ENCODE measurements at regions not wholly inside any gene's neighbourhood (a gene's known extent, or its start where the extent isn't known, plus 50 kb on each side); places are given as distances from the start of the nearest gene placed in this dataset.
"Not testable (repeated sequence)": the region's sequence is repeated elsewhere in the genome, so short reads cannot be mapped to it uniquely, and the experiment has no call there.

GRCh38 chr2:221961561-221961960, 337.2 kb downstream of the PAX3 start:
- no peaks in the 10 kb centered on the region for H3K9me3 Mint-ChIP-seq
- H3K4me3 Mint-ChIP-seq = no peak overlapping the region
- intact Hi-C loops (cut with micrococcal nuclease) = no loop called here
- no peaks in the 10 kb centered on the region for H3K4me1 Mint-ChIP-seq (ENCODE audit: low read depth)
- H3K27ac Mint-ChIP-seq = no peak overlapping the region
- no peaks in the 10 kb centered on the region for H3K36me3 Mint-ChIP-seq (ENCODE audit: low read depth)
- no peaks in the 10 kb centered on the region for H3K27me3 Mint-ChIP-seq

- intact Hi-C loops (cut with micrococcal nuclease) = no loop called here
- Mint-ChIP-seq H3K9me3 (no peaks in the 10 kb centered on the region), H3K27ac (no peak overlapping the region), H3K4me1 (ENCODE audit: low read depth) (no peaks in the 10 kb centered on the region), H3K36me3 (ENCODE audit: low read depth) (no peaks in the 10 kb centered on the region), H3K4me3 (no peak overlapping the region), H3K27me3 (no peaks in the 10 kb centered on the region)
Measured at GRCh38 chr2:221958224-221958623, 340.6 kb downstream of the PAX3 start.

- no peak overlapping the region for H3K27ac Mint-ChIP-seq
- intact Hi-C loops (cut with micrococcal nuclease) = no loop called here
- H3K4me1 Mint-ChIP-seq (ENCODE audit: low read depth) = no peaks in the 10 kb centered on the region
Measured at GRCh38 chr2:221948076-221948475, 350.7 kb downstream of the PAX3 start.

GRCh38 chr2:221944452-221944851, 354.3 kb downstream of the PAX3 start:
- H3K4me3 Mint-ChIP-seq; H3K27ac Mint-ChIP-seq; H3K4me1 Mint-ChIP-seq (ENCODE audit: low read depth); H3K27me3 Mint-ChIP-seq; H3K36me3 Mint-ChIP-seq (ENCODE audit: low read depth); intact Hi-C loops (cut with micrococcal nuclease); H3K9me3 Mint-ChIP-seq: not testable (repeated sequence)

More at GRCh38 chr2:221948076-221948475, 350.7 kb downstream of the PAX3 start:
- H3K36me3 Mint-ChIP-seq (ENCODE audit: low read depth) = no peaks in the 10 kb centered on the region
- H3K9me3 Mint-ChIP-seq = no peaks in the 10 kb centered on the region
- H3K4me3 Mint-ChIP-seq = no peak overlapping the region
- no peaks in the 10 kb centered on the region for H3K27me3 Mint-ChIP-seq

- Mint-ChIP-seq H3K36me3 (ENCODE audit: low read depth) (no peaks in the 10 kb centered on the region), H3K27ac (no peak overlapping the region), H3K4me1 (ENCODE audit: low read depth) (no peaks in the 10 kb centered on the region), H3K4me3 (no peak overlapping the region), H3K9me3 (no peaks in the 10 kb centered on the region), H3K27me3 (no peaks in the 10 kb centered on the region)
- intact Hi-C loops (cut with micrococcal nuclease) = no loop called here
Measured at GRCh38 chr2:221943076-221943810, 355.6 kb downstream of the PAX3 start.

- H3K27ac Mint-ChIP-seq = no peak overlapping the region
- intact Hi-C loops (cut with micrococcal nuclease) = no loop called here
- H3K27me3 Mint-ChIP-seq = no peaks in the 10 kb centered on the region
- H3K9me3 Mint-ChIP-seq = no peaks in the 10 kb centered on the region
- no peak overlapping the region for H3K4me3 Mint-ChIP-seq
- H3K4me1 Mint-ChIP-seq (ENCODE audit: low read depth) = no peaks in the 10 kb centered on the region
- H3K36me3 Mint-ChIP-seq (ENCODE audit: low read depth) = no peaks in the 10 kb centered on the region
Measured at GRCh38 chr2:221931251-221931991, 359.3 kb upstream of the EPHA4 start.

GRCh38 chr2:221929259-221929658, 357.2 kb upstream of the EPHA4 start:
- Mint-ChIP-seq H3K4me3 (no peak overlapping the region), H3K27me3 (no peaks in the 10 kb centered on the region), H3K4me1 (ENCODE audit: low read depth) (no peaks in the 10 kb centered on the region), H3K27ac (no peak overlapping the region), H3K36me3 (ENCODE audit: low read depth) (no peaks in the 10 kb centered on the region), H3K9me3 (no peaks in the 10 kb centered on the region)
- intact Hi-C loops (cut with micrococcal nuclease) = no loop called here

GRCh38 chr2:221926327-221926726, 354.2 kb upstream of the EPHA4 start:
- no peak overlapping the region for H3K4me3 Mint-ChIP-seq
- intact Hi-C loops (cut with micrococcal nuclease) = no loop called here
- H3K27me3 Mint-ChIP-seq = no peaks in the 10 kb centered on the region
- H3K27ac Mint-ChIP-seq = no peak overlapping the region
- H3K9me3 Mint-ChIP-seq = no peaks in the 10 kb centered on the region
- H3K4me1 Mint-ChIP-seq (ENCODE audit: low read depth) = no peaks in the 10 kb centered on the region
- H3K36me3 Mint-ChIP-seq (ENCODE audit: low read depth) = no peaks in the 10 kb centered on the region

GRCh38 chr2:221924576-221924975, 352.5 kb upstream of the EPHA4 start:
- intact Hi-C loops (cut with micrococcal nuclease) = no loop called here
- H3K9me3 Mint-ChIP-seq = no peaks in the 10 kb centered on the region
- no peaks in the 10 kb centered on the region for H3K27me3 Mint-ChIP-seq
- no peaks in the 10 kb centered on the region for H3K4me1 Mint-ChIP-seq (ENCODE audit: low read depth)
- no peak overlapping the region for H3K27ac Mint-ChIP-seq
- no peak overlapping the region for H3K4me3 Mint-ChIP-seq
- H3K36me3 Mint-ChIP-seq (ENCODE audit: low read depth) = no peaks in the 10 kb centered on the region

GRCh38 chr2:221915926-221916325, 343.8 kb upstream of the EPHA4 start:
- intact Hi-C loops (cut with micrococcal nuclease) = no loop called here
- Mint-ChIP-seq H3K36me3 (ENCODE audit: low read depth) (no peaks in the 10 kb centered on the region), H3K27me3 (no peaks in the 10 kb centered on the region), H3K4me3 (no peak overlapping the region), H3K27ac (no peak overlapping the region), H3K9me3 (no peaks in the 10 kb centered on the region), H3K4me1 (ENCODE audit: low read depth) (no peaks in the 10 kb centered on the region)

GRCh38 chr2:221914334-221914880, 342.3 kb upstream of the EPHA4 start:
- no peak overlapping the region for H3K27ac Mint-ChIP-seq
- H3K9me3 Mint-ChIP-seq = no peaks in the 10 kb centered on the region
- no peaks in the 10 kb centered on the region for H3K36me3 Mint-ChIP-seq (ENCODE audit: low read depth)
- intact Hi-C loops (cut with micrococcal nuclease) = no loop called here
- H3K4me3 Mint-ChIP-seq = no peak overlapping the region
- H3K27me3 Mint-ChIP-seq = no peaks in the 10 kb centered on the region
- H3K4me1 Mint-ChIP-seq (ENCODE audit: low read depth) = no peaks in the 10 kb centered on the region

GRCh38 chr2:221911890-221912289, 339.8 kb upstream of the EPHA4 start:
- intact Hi-C loops (cut with micrococcal nuclease) = no loop called here
- Mint-ChIP-seq H3K4me1 (ENCODE audit: low read depth) (no peaks in the 10 kb centered on the region), H3K27ac (no peak overlapping the region), H3K27me3 (no peaks in the 10 kb centered on the region), H3K36me3 (ENCODE audit: low read depth) (no peaks in the 10 kb centered on the region), H3K4me3 (no peak overlapping the region), H3K9me3 (no peaks in the 10 kb centered on the region)

GRCh38 chr2:221911321-221911720, 339.2 kb upstream of the EPHA4 start:
- H3K4me3 Mint-ChIP-seq = no peak overlapping the region
- no peak overlapping the region for H3K27ac Mint-ChIP-seq
- H3K9me3 Mint-ChIP-seq = no peaks in the 10 kb centered on the region
- H3K36me3 Mint-ChIP-seq (ENCODE audit: low read depth) = no peaks in the 10 kb centered on the region
- no peaks in the 10 kb centered on the region for H3K4me1 Mint-ChIP-seq (ENCODE audit: low read depth)
- no peaks in the 10 kb centered on the region for H3K27me3 Mint-ChIP-seq
- intact Hi-C loops (cut with micrococcal nuclease) = no loop called here

- intact Hi-C loops (cut with micrococcal nuclease) = no loop called here
- no peaks in the 10 kb centered on the region for H3K36me3 Mint-ChIP-seq (ENCODE audit: low read depth)
- H3K27ac Mint-ChIP-seq = no peak overlapping the region
- H3K4me3 Mint-ChIP-seq = no peak overlapping the region
- H3K27me3 Mint-ChIP-seq = no peaks in the 10 kb centered on the region
- no peaks in the 10 kb centered on the region for H3K4me1 Mint-ChIP-seq (ENCODE audit: low read depth)
- H3K9me3 Mint-ChIP-seq = no peaks in the 10 kb centered on the region
Measured at GRCh38 chr2:221908518-221908917, 336.4 kb upstream of the EPHA4 start.

All from dendritic cell treated with granulocyte-macrophage colony-stimulating factor and Interleukin-4, amounts not matched to agents 40 ng/mL and 50 ng/mL, for 4 days (primary cell).